Esophagus muscularis mucosa (tissue), 4 donors: ENCODE measurements at regions not wholly inside any gene's neighbourhood (a gene's known extent, or its start where the extent isn't known, plus 50 kb on each side); places are given as distances from the start of the nearest gene placed in this dataset.

Experiments
- EP300 ChIP-seq: sonication (generic); formaldehyde crosslinking; IDR thresholded peaks from one replicate; pipeline ENCODE4 v1.6.1; 2017; ENCODE audit warnings: antibody characterized with exemption
- POLR2A ChIP-seq: fragments of 450-650 bp; IDR thresholded peaks from one replicate; pipeline ENCODE4 v1.6.1; 2017; ENCODE audit warnings: antibody characterized with exemption, moderate library complexity, mild to moderate bottlenecking, low read depth
- POLR2AphosphoS5 ChIP-seq, 2 donors: sonication (generic); formaldehyde crosslinking; IDR thresholded peaks; one replicate each; pipeline ENCODE4 v1.6.1; 2017; ENCODE audit warnings: antibody characterized with exemption in 2 of 2
- TF ChIP-seq, protein P1 (sequence below), 3 experiments: fragments of 200-600 bp in 2 of 3; fragments of 450-650 bp in 1 of 3; sonication (generic) in 2 of 3; IDR thresholded peaks; one replicate each; pipeline ENCODE4 v1.5.1; 2017 to 2019; ENCODE audit warnings: antibody characterized with exemption in 3 of 3, mild to moderate bottlenecking in 2 of 3, moderate library complexity in 1 of 3

- TF ChIP-seq, protein P1, sequence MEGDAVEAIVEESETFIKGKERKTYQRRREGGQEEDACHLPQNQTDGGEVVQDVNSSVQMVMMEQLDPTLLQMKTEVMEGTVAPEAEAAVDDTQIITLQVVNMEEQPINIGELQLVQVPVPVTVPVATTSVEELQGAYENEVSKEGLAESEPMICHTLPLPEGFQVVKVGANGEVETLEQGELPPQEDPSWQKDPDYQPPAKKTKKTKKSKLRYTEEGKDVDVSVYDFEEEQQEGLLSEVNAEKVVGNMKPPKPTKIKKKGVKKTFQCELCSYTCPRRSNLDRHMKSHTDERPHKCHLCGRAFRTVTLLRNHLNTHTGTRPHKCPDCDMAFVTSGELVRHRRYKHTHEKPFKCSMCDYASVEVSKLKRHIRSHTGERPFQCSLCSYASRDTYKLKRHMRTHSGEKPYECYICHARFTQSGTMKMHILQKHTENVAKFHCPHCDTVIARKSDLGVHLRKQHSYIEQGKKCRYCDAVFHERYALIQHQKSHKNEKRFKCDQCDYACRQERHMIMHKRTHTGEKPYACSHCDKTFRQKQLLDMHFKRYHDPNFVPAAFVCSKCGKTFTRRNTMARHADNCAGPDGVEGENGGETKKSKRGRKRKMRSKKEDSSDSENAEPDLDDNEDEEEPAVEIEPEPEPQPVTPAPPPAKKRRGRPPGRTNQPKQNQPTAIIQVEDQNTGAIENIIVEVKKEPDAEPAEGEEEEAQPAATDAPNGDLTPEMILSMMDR (IDR thresholded peaks at IDR 0.05) = no peak
- no peak for TF ChIP-seq POLR2AphosphoS5 (IDR thresholded peaks at IDR 0.05)
- no peak for TF ChIP-seq POLR2A
- no peak for TF ChIP-seq EP300
Observed at GRCh38 chr11:109061394-109061793, 360.6 kb upstream of the C11orf87 start.
